ENCODE measurements at regions not wholly inside any gene's neighbourhood (a gene's known extent, or its start where the extent isn't known, plus 50 kb on each side); places are given as distances from the start of the nearest gene placed in this dataset.
"Not testable (repeated sequence)": the region's sequence is repeated elsewhere in the genome, so short reads cannot be mapped to it uniquely, and the experiment has no call there.

DNA sequence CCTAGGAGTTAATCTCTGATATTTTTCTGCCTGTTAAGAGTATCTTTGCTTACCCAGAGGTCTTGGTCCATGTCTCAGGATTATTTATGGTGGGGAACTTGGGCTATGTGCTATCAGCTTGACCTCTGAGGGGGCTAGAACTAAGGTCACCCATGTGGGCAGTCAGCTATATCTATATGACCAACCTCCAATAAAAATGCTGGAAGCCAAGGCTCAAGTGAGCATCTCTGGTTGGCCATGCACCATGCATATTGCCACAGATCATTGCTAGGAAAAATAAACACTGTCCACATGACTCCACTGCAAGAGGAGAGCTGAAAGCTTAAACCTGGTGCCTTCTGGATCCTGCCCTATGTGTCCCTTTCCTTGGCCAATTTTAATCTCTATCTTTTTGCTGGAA, 196.5 kb upstream of the SLC7A11 start:
- no peak for DNase-seq (ENCODE audit: low spot score)

DNA sequence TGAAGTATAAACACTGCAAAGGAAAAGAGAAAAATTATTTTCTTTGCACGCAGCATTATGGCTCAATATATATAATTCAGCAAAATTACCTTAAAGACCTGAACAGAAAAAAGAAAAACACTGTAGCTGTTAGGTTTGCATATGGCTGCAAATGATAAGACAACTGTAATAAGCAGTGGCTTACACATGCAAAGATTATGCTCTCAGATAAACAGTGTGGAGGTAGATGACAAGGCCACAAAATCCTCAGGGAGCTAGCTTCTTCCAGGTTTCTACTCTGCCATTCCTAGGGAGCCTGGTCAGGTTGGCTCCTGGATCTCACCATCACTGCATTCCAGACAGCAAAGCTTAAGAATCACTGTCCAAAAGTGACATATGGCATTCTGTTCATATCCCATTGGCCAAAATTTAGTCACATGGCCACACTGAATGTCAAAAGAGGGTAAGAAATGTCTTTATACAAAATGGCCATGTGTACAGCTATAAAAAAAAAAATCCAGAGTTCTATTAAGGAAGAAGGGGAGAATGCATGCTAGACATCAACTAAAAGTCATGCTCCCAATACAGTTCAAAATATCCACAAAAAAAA, 195.2 kb upstream of the SLC7A11 start:
- DNase-seq (ENCODE audit: low spot score): no peak

DNA sequence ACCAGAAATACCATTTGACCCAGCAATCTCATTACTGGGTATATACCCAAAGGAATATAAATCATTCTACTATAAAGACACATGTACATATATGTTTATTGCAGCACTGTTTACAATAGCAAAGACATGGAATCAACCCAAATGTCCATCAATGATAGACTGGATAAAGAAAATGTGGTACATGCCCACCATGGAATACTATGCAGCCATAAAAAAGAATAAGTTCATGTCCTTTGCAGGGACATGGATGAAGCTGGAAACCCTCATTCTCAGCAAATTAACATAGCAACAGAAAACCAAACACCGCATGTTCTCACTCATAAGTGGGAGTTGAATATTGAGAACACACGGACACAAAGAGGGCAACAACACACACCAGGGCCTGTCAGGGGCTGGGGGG, 193.6 kb upstream of the SLC7A11 start:
- not testable (repeated sequence) for DNase-seq (ENCODE audit: low spot score)

DNA sequence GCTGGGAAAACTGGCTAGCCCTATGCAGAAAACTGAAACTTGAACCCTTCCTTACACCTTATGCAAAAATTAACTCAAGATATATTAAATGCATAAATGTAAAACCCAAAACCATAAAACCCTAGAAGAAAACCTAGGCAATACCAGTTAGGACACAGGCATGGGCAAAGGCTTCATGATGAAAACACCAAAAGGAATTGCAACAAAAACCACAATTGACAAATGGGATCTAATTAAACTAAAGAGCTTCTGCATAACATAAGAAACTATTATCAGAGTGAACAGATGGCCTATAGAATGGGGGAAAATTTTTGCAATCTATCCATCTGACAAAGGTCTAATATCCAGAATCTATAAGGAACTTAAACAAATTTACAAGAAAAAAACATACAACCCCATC, 192.9 kb upstream of the SLC7A11 start:
- not testable (repeated sequence) for DNase-seq (ENCODE audit: low spot score)

DNA sequence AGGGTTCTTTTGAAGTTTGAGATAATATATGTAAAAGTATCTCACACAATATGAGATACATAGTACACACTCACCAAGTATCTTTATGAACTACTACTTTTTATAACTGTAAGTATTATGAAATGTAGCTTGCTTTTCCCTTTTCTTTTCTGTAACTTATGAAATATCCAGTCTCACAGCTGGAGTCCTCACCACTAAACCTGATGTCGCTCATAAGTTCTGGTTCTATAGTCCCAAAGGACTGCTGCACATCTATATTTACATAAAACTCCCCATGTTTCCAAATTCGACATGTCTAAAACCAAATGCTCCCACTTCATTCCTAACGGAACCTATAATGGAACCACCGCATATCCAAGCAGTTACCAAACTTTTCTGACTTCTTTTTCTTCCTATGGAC, 186.5 kb upstream of the SLC7A11 start:
- DNase-seq (ENCODE audit: low spot score): no peak

DNA sequence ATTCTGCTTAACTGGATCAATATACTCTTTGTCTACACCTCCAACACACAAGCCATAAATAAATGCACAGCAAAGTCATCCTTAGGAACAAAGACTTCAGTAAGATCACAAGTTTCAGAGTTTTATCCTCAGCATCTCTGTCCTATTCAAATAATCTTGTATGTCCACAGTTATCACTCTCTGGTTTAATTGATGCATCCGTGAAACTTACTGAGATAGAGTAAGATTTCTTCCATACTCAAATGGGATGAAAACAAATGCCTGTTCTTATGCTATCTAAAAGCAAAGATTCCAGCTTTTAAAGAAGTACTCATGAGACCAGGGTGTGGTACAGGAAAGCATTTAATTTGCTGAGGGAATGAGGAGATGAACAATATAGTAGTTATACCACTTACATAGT, 184.6 kb upstream of the SLC7A11 start:
- no peak for DNase-seq (ENCODE audit: low spot score)

DNA sequence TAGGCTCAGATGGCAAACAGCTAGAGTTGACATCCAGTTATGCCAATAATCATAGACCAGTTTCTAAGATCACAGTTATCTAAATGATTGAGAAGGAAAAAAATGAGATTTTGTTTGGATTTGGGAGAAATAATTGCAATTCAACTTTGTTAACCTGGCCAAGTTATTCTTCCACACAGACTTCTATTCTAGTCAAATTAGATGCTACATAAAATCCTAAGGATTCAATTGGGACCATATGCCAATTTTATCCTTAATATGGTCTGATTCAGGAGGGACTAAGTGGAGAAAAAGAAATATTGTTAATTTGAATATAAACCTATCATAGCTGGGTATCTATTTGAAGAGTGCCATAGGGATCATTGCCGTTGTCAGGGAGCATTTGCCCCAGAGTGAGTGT, 178.3 kb upstream of the SLC7A11 start:
- DNase-seq (ENCODE audit: low spot score): no peak

DNA sequence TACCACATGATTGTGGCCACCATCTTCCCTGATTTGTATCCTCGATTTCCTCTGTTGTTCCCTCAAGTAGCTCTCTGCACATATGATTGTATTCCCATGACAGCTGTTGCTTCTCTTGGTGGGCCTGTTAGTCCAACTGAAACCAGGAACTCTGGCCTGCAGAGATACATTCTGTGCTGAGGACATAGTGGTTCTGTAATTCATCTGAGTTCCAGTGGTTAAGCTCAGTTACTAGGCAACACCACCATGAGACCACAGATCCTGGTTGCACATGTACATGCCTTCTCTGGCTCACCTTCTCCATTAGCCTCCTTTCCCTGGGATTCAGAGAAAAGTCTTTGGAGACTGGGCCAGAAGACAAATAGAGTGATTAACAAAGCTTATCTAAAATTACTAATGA, 172.1 kb upstream of the SLC7A11 start:
- DNase-seq (ENCODE audit: low spot score): no peak

DNA sequence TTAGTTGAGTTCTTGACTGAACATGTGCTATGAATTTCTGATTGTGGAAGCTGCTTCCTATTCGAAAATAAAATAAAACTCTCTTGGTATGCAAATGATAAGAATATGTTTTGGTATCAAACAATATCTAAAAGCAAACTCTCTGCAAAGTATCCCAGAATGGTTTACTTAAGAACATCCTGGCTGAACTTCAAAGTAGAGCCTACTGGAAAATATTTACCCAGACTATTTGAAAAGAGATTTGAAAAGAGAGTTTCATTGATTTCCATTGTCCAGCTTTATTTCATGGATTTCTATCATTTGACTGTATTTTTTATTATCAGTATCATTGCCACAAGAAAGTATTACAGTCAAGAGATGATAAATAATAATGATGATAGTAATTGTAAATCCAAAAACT, 171.1 kb upstream of the SLC7A11 start:
- DNase-seq (ENCODE audit: low spot score): no peak

DNA sequence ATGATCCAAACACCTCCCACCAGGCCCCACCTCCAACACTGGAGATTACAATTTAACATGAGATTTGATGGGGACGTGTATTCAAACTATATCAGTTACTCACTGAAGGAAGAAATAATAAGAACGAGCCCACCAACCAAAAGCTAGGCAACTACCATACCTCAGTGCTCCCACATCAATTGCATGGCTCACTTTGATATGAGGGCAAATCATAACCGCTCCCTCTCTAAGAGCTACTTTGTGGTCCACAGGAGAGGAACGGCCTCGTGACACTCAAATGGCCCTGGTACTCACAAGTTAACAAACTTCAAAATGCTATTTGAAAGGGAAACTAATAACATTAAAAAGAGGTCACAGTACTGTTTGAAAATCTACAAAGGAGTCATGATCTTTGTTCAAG, 170.7 kb upstream of the SLC7A11 start:
- no peak for DNase-seq (ENCODE audit: low spot score)

DNA sequence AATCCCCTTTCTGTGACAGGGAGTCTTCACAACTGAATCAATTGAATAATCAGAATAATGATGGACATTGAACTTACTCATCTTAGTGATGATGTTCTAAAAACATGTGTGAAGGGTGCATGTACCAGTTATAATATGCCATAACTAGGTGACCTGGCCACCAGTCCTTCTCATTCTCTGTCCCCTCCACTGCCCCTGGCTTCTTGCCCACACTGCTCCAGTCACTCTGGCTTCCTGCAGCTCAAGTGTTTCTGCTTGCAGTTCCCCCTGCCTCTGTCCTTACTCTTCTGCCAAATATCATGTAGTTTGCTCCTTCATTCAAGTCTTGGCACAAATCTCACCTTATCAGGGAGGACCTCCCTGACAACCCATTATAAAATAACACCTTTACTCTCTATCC, 168.1 kb upstream of the SLC7A11 start:
- DNase-seq (ENCODE audit: low spot score): no peak

DNA sequence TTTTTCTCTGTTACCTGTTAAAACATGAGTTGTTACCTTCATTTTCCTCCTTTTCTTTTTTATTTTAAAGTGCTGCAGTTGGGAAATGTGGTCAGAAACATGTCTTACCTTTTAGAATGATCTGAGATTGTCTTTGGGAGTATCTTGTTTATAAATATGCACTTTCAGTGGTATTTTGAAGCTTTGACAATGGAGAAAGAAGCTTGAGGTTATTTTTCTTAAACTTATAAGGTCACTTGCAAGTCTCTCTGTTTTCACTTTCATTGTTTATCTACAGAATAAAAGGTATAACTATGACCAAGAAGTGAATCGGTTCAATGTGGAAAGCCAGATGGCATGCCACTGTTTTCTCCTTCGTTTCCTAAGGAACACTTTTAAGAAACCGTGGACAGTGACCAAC, 167.5 kb upstream of the SLC7A11 start:
- DNase-seq (ENCODE audit: low spot score): no peak

DNA sequence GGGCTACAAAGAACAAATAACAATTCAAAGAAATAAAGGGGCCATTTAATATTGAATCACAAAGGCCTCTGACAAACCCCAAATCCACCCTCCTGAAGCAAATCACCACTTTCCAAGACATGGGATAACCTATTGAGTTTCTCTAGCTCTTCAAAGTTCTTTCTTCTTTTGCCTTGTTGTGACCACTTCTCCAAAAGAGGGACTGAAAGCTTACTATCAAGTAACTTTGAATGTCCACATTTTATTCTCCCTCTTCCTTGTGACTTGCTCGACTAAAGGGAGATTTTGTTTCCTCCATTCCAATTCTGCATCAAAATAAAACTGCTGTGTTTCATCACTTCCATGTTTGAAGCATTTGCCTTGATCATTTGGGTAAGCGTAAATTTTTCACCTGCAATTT, 166.6 kb upstream of the SLC7A11 start:
- no peak for DNase-seq (ENCODE audit: low spot score)

DNA sequence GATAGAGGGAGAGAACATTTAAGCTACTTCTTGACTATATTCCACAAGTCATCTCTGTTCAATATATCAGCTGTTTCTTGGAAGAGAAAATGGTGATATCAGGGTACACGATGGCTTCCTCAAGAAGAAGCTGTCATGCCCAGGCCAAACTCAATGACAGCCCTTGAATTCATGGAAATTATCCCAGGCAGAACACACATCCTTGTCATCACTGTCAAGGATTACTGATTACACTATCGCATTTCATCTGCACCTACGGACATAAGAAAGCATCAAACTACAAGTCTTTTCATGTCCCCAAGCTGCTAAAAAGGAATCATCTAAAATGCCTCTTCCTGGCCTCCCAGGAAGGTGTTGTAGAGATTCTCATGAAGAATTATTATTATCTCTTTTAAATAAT, 165.2 kb upstream of the SLC7A11 start:
- DNase-seq (ENCODE audit: low spot score): no peak

DNA sequence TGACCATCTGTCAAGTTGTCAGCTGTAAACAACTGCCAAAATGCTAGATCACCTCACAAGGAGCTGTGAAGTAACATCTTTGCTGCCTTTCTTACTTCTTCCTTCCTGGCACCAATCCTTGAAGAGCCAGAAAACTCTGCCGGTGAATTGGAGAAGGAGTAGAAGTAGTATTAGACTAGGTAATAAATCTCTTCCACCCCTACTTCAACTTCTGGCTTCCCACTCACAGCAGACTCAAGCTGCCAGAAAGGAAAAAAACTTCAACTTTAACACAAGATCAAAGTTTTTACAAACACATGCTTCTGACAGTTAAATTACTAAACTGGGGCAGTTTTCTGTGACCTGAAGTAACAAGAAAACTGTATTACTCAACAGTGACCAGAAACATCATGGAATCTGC, 164.7 kb upstream of the SLC7A11 start:
- no peak for DNase-seq (ENCODE audit: low spot score)

DNA sequence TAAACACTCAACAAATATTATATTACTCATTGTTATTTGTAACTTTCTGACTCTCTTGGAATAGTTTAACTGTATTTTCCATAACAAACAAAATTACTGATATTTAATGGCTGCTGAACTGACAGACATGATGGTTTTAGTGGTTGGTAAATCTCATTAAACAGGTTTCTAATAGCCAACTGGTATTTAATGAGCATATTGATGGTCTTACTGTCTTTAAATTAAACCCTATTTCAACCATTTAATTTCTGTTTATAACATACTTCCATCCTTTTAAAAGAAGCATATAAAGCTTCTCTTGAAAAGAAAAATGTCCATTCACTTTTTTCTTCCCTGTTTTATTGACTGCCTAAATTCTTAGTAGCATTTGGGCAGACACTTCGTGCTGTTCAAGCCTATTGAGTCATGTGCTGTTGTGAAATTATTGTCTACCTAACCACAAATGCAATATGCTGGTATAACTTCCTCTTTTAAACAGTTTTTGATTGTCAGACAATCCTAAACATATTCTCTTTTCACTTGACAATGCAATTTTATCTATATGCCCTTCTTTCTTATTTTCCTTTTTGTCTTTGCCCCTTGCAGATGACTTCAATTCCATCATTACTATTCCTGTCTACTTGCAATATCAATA, 163.9 kb upstream of the SLC7A11 start:
- DNase-seq (ENCODE audit: low spot score): no peak

DNA sequence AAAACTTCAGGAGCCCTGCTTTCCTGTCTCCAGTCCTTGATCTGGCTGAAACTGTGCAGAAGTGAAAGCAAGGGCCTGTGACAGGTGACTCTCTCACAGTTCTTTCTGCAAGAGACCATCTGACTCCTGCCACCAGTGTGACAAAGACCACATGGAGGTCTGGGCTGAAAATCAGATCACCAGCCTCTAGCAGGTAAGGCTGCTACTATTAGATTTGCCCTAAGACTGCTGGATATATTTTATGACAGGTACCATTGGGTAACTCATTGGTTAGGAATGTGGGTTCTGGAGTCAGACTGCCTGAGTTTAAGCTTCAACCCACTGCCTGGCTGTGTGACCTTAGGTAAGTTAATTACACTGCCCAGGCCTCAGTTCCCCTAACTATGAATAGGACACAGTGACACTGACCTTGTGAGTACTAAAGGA, 163.3 kb upstream of the SLC7A11 start:
- DNase-seq (ENCODE audit: low spot score): no peak

DNA sequence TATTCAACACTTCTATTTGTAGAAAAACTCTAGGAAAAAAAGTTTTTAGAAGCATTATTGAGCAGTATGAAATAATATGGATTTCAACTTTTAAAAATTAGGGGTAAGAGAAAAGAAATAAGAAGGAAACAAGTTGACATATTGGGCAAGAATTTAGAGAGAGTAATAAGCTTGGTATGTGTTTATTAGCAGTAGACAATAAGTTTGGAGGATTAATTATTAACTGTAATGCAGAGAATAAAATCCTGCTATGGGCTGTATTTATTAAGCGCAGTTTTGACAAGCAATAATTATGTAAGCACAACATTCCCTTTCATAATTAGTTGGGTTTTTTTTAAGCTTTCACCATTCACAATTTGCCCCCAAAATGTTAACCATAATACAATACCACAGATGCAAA, 162.7 kb upstream of the SLC7A11 start:
- DNase-seq (ENCODE audit: low spot score): no peak

DNA sequence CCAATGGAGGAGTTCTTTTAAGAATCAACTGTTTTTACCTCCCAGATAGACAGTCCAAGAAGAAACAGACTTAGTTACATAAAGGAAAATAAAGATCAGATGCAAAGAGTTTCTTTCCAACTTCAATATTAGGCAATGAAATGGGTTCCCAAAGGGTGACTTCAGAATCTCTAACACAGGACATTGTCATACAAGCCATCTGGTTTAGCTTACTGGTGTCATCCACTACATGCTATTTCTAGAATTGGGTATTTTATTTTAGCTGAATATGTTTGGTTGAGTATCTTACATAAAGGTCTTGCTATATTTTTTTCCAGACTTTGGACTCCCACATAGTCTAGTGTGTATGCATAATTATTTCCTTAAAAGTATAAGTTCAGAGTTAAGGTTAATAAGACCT, 162.1 kb upstream of the SLC7A11 start:
- DNase-seq (ENCODE audit: low spot score): no peak

DNA sequence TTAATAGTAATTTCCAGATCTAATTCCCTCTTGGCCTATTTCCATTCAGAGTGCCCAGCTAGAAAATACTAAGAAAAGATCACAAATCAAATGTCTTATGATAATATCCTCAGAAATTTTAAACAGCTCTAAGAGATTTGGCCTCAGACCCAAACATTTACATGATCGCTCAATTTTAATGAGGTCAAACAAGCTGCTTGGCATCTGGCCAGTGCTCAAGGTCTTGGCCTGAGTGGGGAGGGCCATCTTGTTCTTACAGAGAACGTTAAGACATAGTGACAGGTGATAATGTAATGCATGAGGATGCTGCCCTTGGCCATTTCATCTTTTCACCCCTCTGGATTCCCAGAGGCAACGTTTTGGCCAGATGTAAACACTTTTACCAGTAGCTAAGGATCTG, 159.2 kb upstream of the SLC7A11 start:
- DNase-seq (ENCODE audit: low spot score): no peak

DNA sequence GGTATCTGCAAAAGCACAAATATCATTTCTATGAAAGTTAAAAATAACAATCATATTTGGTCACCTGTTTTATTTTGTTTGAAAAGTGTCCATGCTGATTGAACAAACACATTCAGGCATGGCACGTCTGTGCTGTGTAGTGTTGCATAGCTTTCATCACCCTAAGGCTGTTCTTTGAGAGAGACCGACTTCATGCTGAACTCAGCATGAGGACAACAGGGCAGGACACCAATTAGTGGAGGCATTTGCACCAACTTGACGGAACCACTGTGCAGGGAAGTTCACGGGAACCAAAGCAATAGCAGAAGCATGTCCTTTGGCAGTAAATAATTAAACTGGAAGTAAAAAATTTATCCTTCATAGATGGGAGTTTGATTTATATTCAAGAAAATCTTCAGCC, 158.4 kb upstream of the SLC7A11 start:
- no peak for DNase-seq (ENCODE audit: low spot score)

DNA sequence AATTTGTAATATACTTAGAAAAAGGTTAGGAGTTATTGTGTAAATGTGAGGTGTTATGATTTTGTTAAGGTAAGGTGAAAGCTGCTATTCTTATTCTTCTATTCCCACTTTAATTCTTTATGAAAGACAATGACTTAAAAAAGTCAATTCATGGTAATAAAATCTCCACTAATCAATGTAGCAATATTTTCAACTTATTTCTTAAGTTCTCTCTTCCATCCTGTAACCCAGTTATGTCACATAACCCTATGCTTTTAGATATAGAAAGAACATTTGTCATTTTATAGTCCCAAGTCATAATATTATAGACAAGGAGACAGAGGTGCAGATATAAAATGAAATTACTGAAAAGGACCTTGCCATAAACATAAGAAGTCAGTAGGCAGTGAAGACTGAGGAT, 157.9 kb upstream of the SLC7A11 start:
- DNase-seq (ENCODE audit: low spot score): no peak

DNA sequence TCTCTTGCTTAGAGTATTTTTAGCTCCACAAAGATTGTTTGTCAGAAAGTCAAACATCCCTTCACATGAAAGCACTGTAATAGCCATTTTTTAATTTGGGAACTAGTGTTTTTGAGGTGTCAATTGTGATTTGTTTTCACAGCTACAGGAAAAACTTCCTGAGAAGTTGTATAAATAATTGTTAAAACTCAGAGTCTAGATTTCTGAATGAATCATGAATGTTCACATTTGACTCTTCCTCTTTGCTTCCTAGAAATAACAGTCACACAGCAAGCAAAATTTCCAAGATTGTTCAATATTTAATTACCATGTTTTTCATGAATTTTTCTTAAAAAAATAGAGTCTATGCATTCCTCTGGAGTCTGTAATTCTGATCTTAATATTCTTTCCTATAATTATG, 156.9 kb upstream of the SLC7A11 start:
- no peak for DNase-seq (ENCODE audit: low spot score)

DNA sequence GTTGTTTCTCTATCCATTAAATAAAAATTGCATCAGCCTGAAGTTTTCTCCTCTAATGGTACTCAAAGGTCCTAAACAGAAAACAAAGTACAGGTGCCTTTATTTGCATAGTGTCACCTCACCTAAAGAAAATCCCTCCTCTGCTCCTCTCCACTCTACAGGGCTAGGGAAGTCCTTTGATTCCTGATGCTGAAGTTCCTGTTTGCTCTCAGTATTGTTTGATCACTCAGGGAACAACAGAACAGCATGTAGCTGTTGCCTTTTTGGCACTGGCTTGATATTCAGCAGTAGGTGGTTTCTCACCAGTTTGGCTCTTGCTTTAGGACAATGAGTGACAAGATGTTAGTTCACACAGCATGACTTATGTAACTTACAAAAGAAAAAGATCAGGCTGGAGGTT, 156.2 kb upstream of the SLC7A11 start:
- DNase-seq (ENCODE audit: low spot score): no peak
